Midbrain (tissue), 1 donor: ENCODE measurements at regions not wholly inside any gene's neighbourhood (a gene's known extent, or its start where the extent isn't known, plus 50 kb on each side); places are given as distances from the start of the nearest gene placed in this dataset.
"Not testable (repeated sequence)": the region's sequence is repeated elsewhere in the genome, so short reads cannot be mapped to it uniquely, and the experiment has no call there.

Source experiments
- DNase-seq: peaks from one replicate; lab custom pipeline; 2025; lab: John Stamatoyannopoulos, UW

GRCh38 chr2:17460371-17461086 is 57.7 kb downstream of the RAD51AP2 start:
- no peak for DNase-seq

- no peak for DNase-seq
Measured at GRCh38 chr2:17455343-17455742, 62.9 kb downstream of the RAD51AP2 start.

GRCh38 chr2:17446191-17446590 is 72.0 kb downstream of the RAD51AP2 start:
- DNase-seq = not testable (repeated sequence)

- DNase-seq = no peak
Measured at GRCh38 chr2:17445744-17446143, 72.5 kb downstream of the RAD51AP2 start.

DNA sequence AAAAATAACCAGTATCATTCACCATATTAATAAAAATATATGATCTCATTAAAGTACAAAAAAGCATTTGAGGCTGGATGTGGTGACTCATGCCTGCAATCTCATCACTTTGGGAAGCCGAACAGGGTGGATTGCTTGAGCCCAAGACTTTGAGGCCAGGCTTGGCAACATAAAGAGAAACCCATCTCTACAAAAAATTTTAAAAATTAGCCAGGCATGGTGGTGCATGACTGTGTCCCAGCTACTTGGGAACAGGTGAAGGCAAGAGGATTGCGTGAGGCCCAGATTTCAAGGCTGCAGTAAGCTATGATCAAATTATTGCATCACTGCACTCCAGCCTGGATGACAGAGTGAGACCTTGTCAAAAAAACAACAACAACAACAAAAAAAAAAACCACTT is 75.9 kb downstream of the RAD51AP2 start:
- no peak for DNase-seq

DNA sequence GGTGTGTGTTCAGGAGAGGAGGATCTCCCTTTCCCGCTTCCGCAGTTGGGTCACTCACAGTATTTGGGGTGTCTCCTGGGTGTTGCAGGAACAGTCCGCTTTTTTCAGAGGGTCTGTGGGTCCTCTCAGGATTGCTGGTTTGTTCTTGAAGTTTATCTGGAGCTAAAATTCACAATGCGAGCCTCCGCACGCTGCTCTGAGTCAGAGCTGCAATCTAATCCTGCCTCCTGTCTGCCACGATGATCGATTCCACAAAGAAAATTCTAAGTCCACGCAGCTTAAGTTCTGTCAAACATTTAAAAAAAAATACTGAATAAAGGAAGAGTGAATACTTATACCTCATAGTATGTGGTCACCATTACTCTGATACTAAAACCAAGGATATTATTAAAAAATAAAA is 76.5 kb downstream of the RAD51AP2 start:
- no peak for DNase-seq

- no peak for DNase-seq
Measured at GRCh38 chr2:17441055-17441771, 77.0 kb downstream of the RAD51AP2 start.

DNA sequence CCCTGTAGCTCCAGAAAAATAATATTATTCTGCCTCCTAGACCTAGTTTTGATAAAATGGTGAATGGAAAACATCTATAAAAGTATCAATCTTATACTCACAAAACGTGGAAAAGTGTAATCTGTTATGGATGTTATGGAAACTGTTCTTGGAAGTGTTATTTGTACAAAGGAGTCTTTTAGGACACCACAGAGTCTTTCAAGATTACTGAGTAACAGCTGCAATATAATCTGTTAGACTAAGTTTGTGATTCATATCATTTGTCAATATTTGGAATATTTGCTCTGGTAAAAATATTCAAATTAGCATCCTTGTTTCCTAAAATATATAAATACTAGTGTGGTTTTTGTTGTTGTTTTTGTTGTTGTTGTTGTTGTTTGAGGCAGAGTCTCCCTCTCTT is 87.9 kb downstream of the RAD51AP2 start:
- DNase-seq = no peak

GRCh38 chr2:17429130-17429529 is 89.1 kb downstream of the RAD51AP2 start:
- no peak for DNase-seq

DNA sequence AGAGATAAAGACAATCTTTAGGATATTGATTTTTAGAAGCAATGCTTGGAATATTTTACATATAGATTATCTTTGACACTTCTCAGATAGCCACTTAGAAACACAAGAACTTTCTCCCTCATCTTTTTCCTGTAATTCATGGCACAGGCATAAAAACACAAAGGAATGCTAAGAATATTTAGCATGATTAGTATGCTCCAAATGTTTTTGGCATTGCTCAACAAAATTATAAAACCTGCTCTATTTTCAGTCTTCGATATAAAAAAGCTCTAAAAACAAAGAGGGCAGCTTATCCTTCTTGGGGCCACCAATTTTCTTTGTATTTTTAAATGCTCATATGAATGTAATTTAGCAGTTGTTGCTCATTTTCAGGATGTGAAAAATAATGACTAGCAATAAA is 90.8 kb downstream of the RAD51AP2 start:
- no peak for DNase-seq

DNA sequence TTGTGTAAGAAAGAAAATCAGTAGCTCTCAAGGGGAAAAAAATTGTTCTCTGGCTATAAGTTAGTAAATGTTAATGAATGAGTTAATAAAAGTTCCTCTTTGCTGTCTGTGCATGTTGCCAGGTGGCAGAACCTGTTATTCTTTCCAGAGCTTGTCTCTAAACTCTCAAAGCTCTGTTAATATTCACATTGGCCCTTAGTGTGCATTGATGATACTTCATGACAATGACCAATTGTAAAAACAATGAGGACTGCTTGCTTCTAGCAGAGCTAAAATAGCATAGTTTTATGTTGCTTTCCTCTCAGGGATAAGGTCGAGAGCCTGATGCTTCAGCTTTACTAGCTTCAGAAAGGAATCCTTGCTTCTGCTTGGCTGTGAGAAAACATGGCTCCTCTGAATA is 91.5 kb downstream of the RAD51AP2 start:
- no peak for DNase-seq

- DNase-seq = no peak
Measured at GRCh38 chr2:17422061-17422460, 96.2 kb downstream of the RAD51AP2 start.

DNA sequence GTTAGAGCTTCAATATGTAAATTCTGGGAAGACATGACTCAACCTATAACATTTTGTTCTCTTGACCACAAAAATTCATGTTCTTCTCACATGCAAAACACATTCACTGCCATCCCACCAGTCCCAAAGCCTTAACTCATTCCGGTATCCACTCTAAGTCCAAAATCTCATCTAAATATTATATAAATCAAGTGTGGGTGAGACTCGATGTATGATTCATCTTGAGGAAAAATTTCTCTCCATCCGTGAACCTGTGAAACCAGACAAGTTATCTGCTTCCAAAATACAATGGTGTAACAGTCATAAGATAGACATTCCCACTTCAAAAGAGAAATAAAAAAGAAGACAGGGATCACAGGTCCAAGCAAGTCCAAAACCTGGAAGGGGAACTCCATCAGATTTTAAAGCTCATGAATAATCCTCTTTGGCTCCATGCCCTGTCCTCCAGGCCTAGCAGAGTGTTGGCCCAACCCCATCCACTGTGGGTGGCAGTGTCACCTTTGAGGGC is 101.3 kb downstream of the RAD51AP2 start:
- no peak for DNase-seq

- DNase-seq = no peak
Measured at GRCh38 chr2:17413036-17413435, 105.2 kb downstream of the RAD51AP2 start.

DNA sequence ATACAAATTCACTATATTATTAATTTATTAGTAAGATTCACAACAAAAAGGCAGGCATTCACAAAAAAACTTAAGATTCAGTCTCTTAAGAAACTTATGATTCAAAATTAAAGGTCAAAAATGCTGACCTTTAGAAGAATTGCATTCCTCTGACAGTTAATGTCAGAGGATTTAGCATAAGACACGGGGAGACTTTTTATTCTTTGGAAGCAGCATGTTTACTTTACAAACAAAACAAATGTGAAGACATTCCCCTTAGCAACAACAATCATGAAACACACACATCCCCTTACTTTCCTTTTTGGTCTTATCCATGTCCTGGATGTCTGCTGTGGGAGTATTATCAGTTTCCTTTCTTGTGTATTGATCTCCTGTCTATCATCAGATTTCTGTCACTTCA is 117.1 kb downstream of the RAD51AP2 start:
- no peak for DNase-seq

DNA sequence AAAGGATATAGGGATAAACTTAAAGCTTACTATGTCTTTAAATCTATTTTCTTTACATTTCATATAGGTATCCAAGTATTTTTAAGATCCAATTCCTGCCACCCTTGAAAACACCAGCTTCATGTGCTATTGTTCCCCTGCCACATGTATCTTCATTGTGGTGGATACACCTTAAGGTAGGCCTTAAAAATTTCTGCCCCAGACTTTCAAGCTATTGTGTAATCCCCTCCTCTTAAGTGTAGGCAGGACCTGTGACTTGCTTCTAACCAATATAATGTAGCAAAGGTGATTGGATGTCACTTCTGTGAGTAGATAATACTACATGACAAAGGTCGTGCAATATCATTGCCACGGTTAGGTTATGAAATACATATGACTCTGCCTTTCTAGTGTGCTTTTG is 119.5 kb downstream of the RAD51AP2 start:
- no peak for DNase-seq

DNA sequence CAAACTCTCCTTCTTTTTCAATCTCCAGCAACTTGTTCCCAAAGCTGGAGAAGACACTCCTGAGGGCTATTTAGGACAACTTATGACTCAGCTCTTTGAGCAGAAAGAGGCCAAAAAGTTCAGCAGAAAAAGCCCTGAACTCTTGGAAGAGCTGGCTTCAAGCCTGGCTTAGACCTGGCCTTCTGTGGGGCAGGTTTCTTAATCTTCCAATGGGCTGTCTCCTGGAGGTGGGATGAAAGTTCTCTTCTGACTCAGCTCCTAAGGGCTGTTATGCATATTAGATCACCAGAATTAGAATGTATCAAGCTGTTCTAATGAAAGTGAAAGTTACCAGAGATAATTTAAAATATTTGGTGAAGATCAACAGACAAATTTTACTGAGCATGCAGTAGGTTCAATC is 129.4 kb downstream of the RAD51AP2 start:
- no peak for DNase-seq

- DNase-seq = no peak
Measured at GRCh38 chr2:17387591-17387990, 130.6 kb downstream of the RAD51AP2 start.

DNA sequence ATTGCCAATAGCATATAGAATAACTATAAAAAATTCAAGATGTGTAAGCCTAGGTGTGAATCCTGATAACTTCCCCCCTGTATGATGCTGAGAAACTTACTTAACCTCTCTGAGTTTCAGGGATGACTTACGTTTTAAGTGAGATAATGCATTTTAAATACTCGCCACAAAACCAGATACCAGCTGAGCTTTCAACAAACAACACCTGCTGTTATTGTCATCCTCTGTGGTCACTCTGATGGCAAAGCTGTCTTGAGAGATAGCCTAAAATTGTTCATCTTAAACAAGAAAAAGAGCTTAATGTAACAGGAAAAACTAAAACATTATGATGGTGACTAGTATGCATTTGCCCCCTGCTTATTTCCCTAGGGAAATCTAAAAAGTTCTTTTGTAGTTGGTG is 131.5 kb downstream of the RAD51AP2 start:
- no peak for DNase-seq

DNA sequence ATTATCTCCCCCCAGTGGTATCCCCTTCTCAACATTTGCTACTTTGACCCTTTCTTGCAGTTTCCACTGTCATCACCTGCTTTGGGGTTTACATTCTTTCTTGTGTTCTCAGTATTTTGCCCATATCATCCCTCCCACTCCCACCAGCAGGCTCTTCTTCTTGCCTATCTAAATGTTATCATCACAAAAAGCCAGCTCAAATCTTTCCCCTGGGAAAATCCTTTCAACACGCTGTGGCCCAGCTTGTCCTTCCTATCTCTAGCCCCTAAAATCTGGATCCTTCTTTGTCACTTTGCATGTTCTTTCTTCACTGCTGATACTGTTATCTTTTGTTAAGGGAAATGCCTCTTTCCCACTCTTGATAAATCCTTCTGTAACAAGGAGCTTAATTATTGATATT is 138.2 kb downstream of the RAD51AP2 start:
- no peak for DNase-seq

DNA sequence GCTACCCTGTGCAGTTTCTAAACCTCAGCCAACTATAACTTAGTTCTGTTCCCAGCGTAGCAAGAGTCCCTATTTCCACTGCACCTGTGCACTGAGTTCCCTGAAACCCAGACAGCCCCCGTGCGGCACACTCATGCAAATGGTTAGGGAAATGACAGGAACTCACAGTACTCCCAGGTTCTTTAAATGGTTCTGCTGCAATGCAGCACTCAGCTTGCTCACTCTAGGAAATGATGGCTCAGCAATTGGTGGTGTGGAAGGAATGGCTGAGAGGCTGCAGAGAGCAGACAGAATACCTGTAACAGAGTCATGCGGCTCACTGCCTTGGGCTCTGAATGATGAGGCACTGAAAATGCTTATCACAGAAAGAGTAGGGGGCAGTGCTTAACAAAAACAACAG is 143.0 kb downstream of the RAD51AP2 start:
- no peak for DNase-seq

DNA sequence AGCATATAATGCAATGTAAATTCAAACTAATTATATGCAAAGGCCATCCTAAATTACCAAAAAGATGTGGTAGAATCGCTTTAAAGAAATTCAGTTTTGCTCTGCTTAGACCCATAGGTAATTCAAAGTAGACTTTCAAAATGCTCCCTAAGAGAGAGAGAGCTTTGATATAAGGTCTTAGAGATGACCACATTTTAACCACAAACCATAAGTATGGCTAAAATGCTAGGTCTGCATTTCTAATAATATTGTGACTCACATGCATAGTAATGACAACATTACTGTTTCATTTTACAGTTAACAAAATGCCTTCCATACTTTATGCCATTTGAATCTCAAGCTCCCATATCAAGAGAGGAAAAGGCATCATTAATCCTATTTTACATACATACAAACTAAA is 144.5 kb downstream of the RAD51AP2 start:
- no peak for DNase-seq

DNA sequence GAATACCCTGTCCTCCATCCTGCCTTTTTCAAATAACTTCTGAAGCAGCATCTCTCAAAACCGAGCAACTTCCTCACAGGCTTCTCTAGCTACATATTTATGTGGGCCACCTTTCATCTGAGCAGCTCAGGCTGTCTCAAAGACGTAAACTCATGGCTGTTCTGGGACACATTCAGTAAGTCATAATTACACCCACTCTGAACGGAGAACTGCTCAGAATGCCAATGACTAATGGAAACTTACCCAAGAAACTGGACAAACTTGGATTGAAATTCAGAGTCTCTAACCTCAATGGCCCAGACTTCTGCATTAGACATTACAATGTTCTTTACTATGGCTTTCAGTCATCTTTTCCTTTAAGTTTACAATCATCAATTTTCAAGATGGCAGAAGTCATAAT is 145.2 kb downstream of the RAD51AP2 start:
- DNase-seq = no peak

DNA sequence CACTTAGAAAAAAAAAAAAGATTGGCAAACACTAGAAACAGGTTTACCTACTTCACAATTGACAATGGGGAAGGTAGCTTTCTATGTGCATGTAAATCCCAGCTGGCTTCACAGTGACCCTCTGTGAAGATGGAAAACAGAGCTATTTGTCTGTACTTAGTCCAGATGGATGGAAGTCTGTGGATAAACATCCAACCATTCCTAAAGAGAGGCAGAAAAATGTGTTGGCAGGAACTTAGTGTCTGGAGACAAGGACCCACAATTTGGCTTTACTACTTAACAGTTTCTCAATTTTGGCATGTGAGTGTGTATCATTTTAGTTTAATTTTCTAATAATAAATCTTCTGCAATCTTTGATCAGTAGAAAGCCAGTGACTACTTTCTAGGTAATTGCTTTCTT is 154.4 kb downstream of the RAD51AP2 start:
- no peak for DNase-seq
